SIG-M5 treated with dmso at 0.1 percent for 504 hours (cell line): ENCODE measurements at regions not wholly inside any gene's neighbourhood (a gene's known extent, or its start where the extent isn't known, plus 50 kb on each side); places are given as distances from the start of the nearest gene placed in this dataset.
"Not testable (repeated sequence)": the region's sequence is repeated elsewhere in the genome, so short reads cannot be mapped to it uniquely, and the experiment has no call there.

Source experiments
- DNase-seq: peaks from one replicate; lab custom pipeline; 2025; ENCODE audit not compliant: unreplicated experiment; lab: John Stamatoyannopoulos, UW

- no peak for DNase-seq
Observed at GRCh38 chr13:19062801-19063200, 118.8 kb downstream of the TUBA3C start.

DNA sequence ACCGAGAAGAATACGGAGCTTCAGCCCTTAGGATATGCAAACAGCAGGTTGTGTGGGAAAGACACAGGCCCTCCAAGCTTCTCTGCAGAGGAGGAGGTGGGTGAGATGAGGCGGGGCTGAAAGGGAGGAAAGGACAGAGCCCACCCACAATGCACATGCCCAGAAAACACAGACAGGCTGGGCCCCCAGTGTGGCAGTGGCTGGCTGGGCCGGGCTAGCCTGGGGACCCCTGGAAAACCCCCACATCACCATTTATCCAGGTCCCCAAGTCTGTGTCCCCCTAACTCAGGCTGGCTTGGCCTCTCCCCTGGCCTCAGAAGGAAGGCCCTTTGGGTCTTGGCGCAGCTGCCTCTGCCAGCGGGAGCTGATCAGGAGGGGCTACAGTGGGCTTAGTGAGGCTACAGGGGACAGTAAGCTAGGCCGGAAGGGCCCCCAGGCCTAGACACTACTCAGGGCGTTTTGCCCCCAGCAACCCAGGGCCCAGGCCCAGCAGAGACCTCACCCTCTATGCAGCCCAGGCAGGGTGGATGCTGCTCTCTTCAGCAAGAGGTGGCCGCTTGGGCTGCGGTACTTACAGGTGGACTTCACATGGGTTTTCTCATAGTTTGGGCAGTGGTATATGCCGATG lies 119.5 kb downstream of the TUBA3C start:
- no peak for DNase-seq

DNA sequence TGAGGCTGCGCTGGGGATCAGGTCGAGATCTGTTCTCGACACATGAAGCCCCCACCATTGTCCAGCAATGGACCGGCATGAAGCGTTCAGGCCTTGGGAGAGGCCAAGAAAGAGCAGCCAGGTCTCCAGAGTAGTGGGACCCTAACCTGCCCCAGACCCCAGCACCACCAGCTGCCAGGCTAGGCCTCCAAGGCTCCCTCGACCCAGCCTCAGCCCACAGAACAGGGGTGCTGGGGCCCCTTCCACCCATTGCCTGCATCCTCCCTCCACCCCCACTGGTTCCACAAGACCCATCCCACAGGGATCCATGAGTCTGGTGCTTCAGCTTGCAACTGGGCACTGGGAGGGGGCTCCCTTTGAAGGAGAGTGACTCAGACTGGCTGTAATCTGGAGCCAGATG lies 120.3 kb downstream of the TUBA3C start:
- no peak for DNase-seq

- DNase-seq, result no peak
Observed at GRCh38 chr13:19060311-19061002, 121.2 kb downstream of the TUBA3C start.

DNA sequence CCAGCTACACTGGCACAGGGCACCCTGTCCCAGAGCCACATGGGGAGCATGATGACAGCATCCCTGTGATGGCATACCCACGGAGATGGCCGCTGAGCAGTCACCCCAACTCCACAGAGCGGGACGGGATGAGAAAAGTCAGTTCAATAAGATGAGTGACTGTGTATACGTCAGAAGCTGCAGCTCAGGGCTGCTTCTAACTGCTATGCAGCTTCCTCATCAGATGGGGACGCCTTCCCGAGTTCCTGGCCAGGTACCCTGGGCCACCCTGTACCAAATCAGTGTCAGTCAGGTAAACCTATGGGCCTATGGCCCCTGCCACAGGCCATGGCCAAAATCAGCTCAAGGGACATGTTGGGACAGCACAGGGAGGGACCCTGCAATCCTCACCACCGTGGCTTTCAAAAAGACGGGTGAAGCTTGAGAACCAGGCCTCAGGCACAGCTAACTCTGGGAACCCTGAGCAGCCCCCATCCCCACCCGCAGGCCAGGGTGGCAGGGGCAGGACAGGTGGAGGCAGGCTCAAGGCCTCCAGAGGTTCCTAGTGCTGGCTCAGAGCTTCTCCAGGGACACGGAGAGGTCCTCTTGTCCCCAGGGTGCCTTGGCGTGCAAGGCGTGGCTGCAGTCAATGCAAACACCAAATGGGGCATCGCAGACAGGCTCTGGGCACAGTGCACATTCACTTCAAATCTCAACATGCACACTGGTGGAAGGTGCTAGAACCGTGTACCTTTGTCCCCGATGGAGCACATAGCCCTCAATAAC lies 122.4 kb downstream of the TUBA3C start:
- no peak for DNase-seq

DNA sequence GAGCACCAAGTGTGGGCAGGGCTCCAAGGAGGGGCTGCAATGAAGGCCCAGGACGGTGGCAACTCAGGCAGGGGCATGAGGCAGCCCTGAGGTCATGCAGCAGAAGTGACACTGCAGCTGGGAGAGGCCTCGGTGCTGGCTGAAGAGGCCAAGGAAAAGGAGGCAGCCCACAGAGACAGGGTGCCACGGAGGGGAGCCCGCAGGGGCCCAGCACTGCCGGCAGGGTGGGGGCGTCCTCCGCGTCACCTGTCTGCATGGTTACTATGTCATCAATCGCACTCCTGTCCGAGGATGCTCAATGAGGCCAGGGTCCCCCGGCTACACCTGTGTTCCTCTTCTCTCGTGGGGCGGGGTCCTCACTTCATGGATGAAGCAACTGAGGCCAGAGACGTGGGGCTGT lies 123.1 kb downstream of the TUBA3C start:
- no peak for DNase-seq

DNA sequence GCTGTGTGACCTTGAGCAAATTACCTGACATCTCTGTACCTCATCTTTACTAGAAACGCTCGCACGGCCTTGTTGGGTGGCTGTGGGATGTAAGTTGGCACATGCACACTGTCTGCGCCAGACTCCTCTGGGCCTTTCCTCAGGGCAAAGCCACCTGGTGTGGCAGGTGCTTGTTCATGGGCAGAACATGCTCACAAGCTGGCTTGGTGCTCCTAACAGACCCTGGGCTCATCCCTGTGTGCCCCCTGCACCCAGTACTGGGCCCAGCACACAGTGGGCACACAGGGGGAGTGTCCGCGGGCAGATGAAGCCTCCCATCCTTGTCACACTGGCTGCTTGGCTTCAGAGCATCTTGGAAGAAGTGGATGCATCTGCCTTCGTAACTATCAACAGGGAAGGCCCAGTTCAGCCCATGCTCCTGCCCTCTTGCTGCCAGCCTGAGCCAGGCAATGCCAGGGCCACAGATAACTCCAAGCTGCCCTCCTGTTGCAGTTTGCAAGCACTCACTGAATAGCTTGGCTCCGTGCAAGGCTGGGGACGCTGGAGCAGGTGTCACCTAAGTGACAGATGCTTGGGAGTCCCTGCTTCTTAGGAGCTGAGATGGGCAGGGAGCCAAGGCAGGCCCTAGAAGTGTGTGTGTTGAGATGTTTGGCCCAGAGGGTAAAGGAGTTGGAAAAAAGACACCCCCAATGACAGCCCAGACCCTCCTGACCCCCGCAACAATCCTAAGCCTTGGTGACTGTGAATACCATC lies 123.9 kb downstream of the TUBA3C start:
- DNase-seq, result no peak

- DNase-seq, result no peak
Observed at GRCh38 chr13:19056984-19057490, 124.6 kb downstream of the TUBA3C start.

DNA sequence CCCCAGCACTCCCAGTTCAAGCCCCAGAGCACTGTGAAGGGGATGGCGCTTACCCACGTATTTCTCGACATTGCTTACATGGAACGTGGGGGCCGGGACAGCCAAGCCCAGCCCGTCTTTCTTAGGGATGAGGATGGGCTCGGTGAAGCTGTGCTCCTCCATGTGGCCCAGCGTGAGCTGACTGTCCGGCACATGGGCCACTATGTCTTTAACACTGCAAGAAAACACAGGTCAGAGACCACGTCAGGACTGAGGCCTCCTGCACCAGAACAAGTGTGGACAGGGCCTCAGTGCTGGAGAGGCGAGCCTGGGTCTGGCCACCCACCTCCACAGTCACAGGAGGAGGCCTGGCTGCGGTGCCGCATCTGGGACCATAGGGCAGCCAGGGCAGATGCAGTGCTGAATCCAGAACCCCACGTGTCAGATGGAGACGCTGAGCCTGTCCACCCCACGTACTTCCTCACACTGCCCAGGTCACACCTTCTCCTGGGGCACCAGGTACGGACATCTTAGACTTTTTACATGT lies 125.2 kb downstream of the TUBA3C start:
- no peak for DNase-seq

DNA sequence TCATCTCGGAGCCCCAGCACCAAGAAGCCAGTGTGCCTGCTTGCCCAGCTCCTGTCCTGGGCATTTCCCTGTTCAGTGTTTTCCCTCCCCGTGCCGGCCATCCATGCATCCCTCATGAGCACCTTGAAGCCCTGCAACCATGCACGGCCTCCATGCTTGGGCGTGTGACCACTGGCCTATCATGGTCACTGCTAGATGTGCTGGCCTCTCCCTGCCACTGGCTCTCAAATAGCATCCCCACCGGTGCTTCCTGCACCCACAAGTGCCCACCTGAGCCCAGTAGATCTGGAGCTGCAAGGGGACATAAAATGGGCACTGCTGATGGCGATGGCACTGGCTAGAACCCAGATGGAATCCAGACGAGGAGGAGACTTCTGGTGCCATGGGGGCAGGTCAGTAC lies 126.0 kb downstream of the TUBA3C start:
- no peak for DNase-seq

- DNase-seq, result no peak
Observed at GRCh38 chr13:19053561-19053960, 128.1 kb downstream of the TUBA3C start.

- DNase-seq, result no peak
Observed at GRCh38 chr13:19052931-19053330, 128.7 kb downstream of the TUBA3C start.

- DNase-seq, result no peak
Observed at GRCh38 chr13:19052180-19052579, 129.4 kb downstream of the TUBA3C start.

GRCh38 chr13:19050901-19051300 lies 130.7 kb downstream of the TUBA3C start:
- DNase-seq, result no peak

GRCh38 chr13:19049624-19050023 lies 132.0 kb downstream of the TUBA3C start:
- not testable (repeated sequence) for DNase-seq

GRCh38 chr13:19048381-19048780 lies 133.2 kb downstream of the TUBA3C start:
- DNase-seq, result no peak

- peak; percentile 39 for DNase-seq
Observed at GRCh38 chr13:19023115-19023514, 158.5 kb downstream of the TUBA3C start.

DNA sequence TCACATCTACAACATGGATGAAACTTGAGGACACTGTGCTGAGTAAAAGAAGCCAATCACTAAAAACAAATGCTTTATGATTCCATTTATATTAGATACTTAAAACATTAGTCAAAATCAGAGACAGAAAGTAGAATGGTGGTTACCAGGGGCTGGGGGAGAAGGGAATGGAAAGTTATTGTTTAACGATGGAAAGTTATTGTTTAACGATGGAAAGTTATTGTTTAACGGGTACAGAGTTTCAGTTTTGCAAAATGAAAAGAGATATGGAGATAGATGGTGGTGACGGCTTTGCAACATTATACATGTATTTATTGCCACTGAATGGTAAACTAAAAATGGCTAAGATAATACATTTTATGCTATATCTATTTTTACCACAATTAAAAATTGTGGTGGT lies 160.6 kb downstream of the TUBA3C start:
- DNase-seq, result no peak

DNA sequence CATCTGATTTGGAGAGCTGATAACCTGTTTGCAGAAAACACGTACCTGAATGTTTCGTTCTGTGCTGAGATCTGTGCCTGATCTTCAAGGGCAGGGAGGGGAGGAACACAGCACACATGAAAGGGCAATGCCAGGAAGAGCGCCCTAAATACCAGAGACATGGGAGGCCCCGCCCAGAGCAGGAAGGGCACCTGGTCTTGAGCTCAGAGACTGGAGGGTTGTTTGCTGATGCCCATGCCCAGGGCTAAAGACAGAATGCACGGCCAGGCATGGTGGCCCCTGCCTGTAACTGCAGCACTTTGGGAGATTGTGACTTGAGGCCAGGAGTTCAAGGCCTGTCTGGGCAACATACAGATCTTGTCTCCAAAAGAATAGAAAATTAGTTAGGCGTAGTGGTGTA lies 183.2 kb downstream of the TUBA3C start:
- DNase-seq, result no peak

DNA sequence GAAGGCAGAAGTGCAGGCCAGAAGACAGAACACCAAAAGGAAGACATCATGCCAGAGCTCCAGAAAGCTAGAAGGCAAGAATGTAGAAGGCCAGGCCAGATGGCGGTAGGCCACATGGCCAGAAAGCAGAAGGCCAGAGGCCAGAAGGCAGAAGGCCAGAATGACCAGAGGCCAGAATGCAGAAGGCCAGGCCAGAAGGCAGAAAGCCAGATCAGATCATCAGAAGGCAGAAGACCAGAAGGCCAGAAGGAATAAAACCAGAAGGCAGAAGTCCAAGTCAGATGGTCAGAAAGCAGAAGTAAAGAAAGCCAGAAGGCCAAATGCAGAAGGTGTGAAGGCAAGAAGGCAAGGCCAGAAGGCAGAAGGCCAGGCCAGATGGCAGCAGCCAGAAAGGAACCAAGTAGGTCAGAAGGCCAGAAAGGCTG lies 185.0 kb downstream of the TUBA3C start:
- no peak for DNase-seq

DNA sequence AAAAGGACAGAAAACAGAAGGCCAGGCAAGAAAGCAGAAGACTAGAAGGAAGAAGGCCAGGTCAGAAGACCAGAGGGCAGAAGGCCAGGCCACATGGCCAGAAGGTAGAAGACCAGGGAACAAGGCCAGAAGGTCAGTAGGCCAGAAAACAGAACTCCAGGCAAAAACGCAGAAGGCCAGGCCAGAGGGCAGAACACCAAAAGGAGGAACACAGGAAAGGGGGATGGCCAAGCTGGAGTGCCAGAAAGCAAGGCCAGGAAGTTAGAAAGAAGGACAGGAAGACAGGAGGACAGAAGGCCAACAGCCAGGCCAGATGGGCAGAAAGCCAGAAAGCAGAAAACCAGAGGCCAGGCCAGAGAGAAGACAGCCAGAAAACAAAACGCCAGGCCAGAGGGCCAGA lies 185.4 kb downstream of the TUBA3C start:
- DNase-seq, result no peak
